Hepatocyte (in vitro differentiated cells): ENCODE measurements at regions not wholly inside any gene's neighbourhood (a gene's known extent, or its start where the extent isn't known, plus 50 kb on each side); places are given as distances from the start of the nearest gene placed in this dataset.

ENCODE experiments used
- CTCF ChIP-seq: fragments of 200-600 bp; sonication (generic); IDR thresholded peaks from 2 replicates; pipeline ENCODE4 v1.5.1; 2016; ENCODE audit warnings: antibody characterized with exemption, mild to moderate bottlenecking; ENCODE audit not compliant: poor library complexity
- EZH2 ChIP-seq: fragments of 200-600 bp; sonication (generic); IDR thresholded peaks from 2 replicates; pipeline ENCODE4 v1.6.1; 2016; ENCODE audit warnings: antibody characterized with exemption, mild to moderate bottlenecking, borderline replicate concordance

GRCh38 chr5:35487233-35488025 lies 130.2 kb upstream of the SPEF2 start:
- TF ChIP-seq CTCF (no peak), EZH2 (no peak)
